ELF-1 (cell line): ENCODE measurements at regions not wholly inside any gene's neighbourhood (a gene's known extent, or its start where the extent isn't known, plus 50 kb on each side); places are given as distances from the start of the nearest gene placed in this dataset.
"Not testable (repeated sequence)": the region's sequence is repeated elsewhere in the genome, so short reads cannot be mapped to it uniquely, and the experiment has no call there.

Experiments used
- DNase-seq: peaks from one replicate; pipeline ENCODE4 v3.0.0-alpha.2; 2016; ENCODE audit warnings: low read depth, low spot score

GRCh38 chr20:55074266-55074840 lies 599.0 kb downstream of the DOK5 start:
- DNase-seq: not testable (repeated sequence)

- DNase-seq: no peak
These were observed 594.6 kb downstream of the DOK5 start for GRCh38 chr20:55070001-55070400.

- DNase-seq: no peak
These were observed 591.9 kb downstream of the DOK5 start for GRCh38 chr20:55067158-55067825.

GRCh38 chr20:55058938-55059337 lies 583.5 kb downstream of the DOK5 start:
- no peak for DNase-seq

DNA sequence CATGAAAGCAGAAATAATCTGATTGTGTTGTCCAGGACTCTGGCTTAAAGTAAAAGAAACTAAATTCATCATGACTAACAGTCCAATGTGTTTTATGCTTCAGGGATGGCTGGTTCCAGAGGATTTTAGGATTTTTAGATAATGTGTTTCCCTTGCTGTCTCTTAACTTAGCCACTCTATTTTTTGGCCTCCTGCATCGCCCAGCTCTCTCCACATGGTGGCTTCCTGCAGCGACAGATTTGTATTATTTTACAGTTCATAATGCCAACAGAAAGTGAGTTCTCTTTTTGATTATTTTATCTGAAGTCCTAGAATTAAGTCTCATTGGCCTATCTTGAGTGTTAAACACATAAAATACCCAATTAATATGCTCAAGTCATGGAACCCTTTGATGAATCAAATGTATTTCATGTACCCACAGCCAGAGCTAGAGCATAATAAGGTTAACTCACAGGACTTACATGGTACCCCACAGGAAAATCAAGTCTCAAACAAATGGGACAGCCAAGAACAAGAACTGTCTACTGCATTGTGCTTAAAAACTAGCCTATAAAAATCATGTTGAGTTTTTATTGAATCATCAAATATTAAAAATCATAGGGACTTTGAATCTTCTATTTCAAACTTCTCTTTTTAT lies 582.5 kb downstream of the DOK5 start:
- no peak for DNase-seq

DNA sequence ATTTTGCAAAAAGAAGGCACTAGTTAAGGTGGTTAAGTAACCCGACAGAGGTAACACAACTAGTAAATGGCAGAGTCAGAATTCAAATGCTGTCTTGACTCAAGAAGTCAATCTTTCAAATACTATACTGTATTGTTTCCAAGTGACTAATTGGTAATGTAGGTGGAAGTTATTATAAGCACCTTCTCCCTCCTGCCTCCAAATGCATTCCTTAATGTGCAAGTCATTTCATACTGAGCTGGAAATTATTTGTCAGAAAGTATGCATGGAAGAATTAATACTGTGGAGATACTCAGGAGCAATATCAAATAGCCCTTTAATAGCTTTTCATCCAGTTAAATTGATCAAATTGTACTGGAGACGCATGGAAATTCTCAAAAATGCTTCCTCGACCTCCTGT lies 579.1 kb downstream of the DOK5 start:
- no peak for DNase-seq

GRCh38 chr20:55053389-55053788 lies 578.0 kb downstream of the DOK5 start:
- DNase-seq: no peak

DNA sequence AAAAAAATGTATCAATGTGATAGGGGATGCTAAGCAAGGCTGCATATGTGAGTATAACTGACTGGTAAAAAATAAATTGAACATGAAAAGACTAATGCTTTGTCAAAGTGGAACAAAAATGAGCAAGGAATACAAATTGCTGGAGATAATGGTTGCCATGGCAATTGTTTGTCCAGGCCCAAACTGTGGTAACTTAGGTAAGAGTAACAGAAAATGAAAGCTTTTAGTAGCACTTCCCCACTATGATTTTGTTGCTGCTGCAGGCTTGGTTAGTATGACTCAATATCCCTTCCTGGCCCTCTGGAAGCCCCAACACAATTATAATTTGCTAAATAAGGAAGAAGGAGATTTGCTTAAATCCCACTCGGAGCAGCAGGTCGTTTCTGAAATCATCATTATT lies 577.1 kb downstream of the DOK5 start:
- no peak for DNase-seq

DNA sequence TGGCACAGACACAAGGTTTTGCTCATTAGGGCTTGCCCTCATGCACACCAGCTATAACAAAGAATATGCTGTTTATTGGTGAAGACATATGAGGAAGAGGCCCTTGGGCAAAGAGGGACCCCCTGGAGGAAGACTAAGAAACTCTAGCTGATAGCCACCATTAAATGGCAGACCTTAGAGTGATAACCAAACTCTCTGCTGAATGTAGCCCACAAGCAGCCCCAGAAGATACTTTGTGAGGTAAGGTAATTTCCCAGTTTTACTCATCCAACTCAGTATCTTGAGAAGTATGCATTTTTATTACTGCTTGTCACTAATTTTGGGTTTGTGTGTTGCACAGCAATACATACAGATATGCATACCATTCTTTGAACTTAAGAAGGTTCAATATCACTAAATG lies 563.3 kb downstream of the DOK5 start:
- DNase-seq: no peak

GRCh38 chr20:55031971-55032370 lies 556.6 kb downstream of the DOK5 start:
- DNase-seq: no peak

GRCh38 chr20:55014766-55015165 lies 539.4 kb downstream of the DOK5 start:
- DNase-seq: no peak

- DNase-seq: no peak
These were observed 535.4 kb downstream of the DOK5 start for GRCh38 chr20:55010761-55011160.

- DNase-seq: no peak
These were observed 533.7 kb downstream of the DOK5 start for GRCh38 chr20:55009066-55009465.

DNA sequence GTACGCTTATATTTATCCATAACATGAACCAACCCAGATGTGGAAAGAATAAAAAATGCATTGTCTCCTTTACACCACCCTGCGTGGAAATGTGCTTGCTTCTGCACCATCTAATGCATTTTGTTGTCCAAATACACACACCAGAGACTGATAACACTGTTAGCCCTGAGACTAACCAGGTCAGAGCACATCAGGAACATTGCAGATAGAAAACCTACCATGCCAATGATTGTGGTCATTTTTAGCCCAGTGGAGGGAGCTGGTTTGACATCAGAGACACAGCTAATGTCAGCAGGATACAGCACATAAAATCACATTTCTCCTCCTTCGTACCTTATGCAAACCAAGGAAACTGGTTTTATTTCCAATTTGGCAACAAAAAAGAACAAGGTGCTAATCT lies 528.7 kb downstream of the DOK5 start:
- no peak for DNase-seq

- DNase-seq: no peak
These were observed 520.2 kb downstream of the DOK5 start for GRCh38 chr20:54995553-54995952.

- DNase-seq: no peak
These were observed 519.6 kb downstream of the DOK5 start for GRCh38 chr20:54995011-54995410.

DNA sequence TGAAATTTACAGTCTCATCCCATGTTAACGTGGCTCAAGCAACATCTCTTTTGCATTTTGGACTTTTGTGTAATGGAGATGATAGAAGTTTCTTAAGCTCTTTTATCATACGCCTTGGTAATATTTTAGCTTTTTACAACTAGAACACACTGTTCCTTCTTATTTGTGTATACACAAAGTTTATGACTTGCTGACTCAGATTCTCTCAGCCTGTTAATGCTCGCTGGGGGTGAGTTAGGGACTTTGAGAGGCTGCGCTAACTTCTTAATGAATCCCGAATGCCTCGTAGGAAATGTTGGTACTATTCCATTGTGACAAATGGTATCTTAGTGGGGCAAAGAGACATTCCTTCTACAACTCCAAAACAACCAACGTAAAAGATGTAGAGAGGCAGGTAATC lies 509.7 kb downstream of the DOK5 start:
- no peak for DNase-seq

DNA sequence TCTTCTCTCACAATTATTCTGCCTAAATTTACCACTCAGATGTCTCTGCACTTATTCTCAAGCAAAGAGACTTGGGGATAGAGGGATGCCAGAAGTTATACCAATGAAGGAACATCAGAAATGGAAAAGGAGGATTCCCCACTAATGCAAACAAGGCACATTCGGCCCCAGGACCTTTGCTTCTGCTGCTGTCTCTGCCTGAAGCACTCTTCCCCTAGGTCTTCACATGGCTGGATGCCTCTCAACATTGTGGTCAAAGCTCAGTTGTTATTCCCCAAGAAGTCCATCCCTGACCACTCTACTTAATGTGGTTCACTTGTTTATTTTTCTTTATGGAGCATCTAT lies 508.7 kb downstream of the DOK5 start:
- no peak for DNase-seq

DNA sequence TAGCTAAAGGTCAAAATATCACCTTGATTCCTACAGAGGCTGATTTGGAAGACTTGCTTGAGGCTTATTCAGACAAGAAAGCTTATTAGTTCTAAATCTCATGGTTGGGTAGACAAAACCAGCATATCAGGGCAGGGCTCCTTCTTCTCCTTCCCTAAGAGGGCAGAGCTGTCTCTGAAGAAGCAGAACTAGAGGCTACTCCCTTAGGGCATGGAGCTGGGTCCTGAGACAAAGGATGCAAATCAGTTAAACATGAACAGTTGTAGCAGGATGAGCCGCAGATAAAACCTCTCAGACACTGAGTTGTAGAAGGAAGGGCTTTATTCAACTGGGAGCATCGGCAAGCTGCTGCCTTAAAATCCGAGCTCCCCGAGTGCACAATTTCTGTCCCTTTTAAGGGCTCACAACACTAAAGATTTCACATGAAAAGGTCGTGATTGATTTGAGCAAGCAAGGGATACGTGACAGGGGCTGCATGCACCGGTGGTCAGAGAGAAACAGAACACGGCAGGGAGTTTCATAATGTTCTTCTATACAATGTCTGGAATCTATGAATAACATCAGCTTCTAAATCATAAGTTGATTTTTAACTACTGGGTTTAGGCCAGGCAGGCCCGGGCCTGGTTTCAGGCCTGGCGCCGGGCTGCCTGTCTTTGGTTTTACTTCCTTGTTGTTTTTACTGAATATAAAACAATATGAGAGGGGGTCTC lies 508.2 kb downstream of the DOK5 start:
- DNase-seq: peak; percentile 9

DNA sequence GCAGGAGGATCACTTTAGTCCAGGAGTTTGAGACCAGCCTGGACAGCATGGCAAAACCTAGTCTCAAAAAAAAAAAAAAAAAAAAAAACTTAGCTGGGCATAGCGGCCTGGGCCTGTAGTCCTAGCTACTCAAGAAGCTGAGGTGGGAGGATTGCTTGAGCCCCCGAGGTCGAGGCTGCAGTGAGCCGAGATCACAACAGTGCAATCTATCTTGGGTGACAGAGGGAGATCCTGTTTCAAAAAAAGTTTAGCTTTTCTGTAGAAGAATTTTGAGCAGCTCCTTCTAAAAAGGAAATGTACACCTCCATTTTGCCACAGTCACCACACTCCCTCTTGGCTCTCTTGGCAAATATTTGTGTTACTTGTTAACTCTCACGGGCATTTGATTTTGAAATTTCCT lies 505.8 kb downstream of the DOK5 start:
- DNase-seq: no peak

GRCh38 chr20:54980103-54980960 lies 504.9 kb downstream of the DOK5 start:
- peak; percentile 8 for DNase-seq

DNA sequence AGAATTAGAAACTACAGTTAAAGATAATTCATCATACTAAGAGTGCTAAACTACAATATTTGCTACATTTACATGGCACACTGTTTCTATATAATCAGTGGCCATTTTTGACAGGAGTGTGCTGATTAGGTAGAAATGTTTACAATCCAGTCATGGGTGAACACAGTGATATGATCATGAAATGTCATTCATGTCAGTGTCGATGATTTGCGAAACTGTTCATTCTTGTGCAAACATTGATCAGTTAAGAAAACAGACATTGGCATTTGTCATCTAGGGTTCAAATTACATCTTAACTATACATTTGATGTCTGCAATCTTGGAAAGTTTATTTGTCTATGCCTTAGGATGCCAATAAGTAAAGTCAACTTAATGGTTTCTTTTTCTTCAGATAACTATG lies 474.9 kb downstream of the DOK5 start:
- no peak for DNase-seq
